Peyer's patch (tissue), 4 donors: ENCODE measurements at regions not wholly inside any gene's neighbourhood (a gene's known extent, or its start where the extent isn't known, plus 50 kb on each side); places are given as distances from the start of the nearest gene placed in this dataset.
A peak's percentile ranks its signal among the peaks of the same experiment; 100 is the strongest.

Source experiments
- DNase-seq, 3 donors: peaks; one replicate each; pipeline ENCODE4 v3.0.0-alpha.2; 2017 to 2019
- H3K27ac ChIP-seq, 4 donors: fragments of 200-600 bp; sonication (generic); one replicate each; pipeline ENCODE4 v1.5.1; 2016 to 2019
- H3K27me3 ChIP-seq, 2 donors: fragments of 200-600 bp; sonication (generic); one replicate each; pipeline ENCODE4 v1.5.1; 2019
- H3K36me3 ChIP-seq, 3 donors: fragments of 200-600 bp; sonication (generic); one replicate each; pipeline ENCODE4 v1.5.1; 2016 to 2019
- H3K4me1 ChIP-seq, 4 donors: fragments of 200-600 bp; sonication (generic); one replicate each; pipeline ENCODE4 v1.5.1; 2016 to 2019
- H3K4me3 ChIP-seq, 4 donors: fragments of 200-600 bp; sonication (generic); 1 replicate in 3 of 4; 2 replicates in 1 of 4; pipeline ENCODE4 v1.5.1; 2016 to 2019; ENCODE audit warnings: mild to moderate bottlenecking in 1 of 4
- H3K9me3 ChIP-seq, 4 donors: fragments of 200-600 bp; sonication (generic); one replicate each; pipeline ENCODE4 v1.5.1; 2016 to 2019; ENCODE audit warnings: mild to moderate bottlenecking in 1 of 4
- CTCF ChIP-seq, 6 experiments: fragments of 450-650 bp in 4 of 6; fragments of 200-600 bp in 2 of 6; sonication (generic) in 1 of 6; IDR thresholded peaks; one replicate each; pipeline ENCODE4 v1.5.1; 2017 to 2019; ENCODE audit warnings: antibody characterized with exemption in 6 of 6, mild to moderate bottlenecking in 3 of 6, moderate library complexity in 1 of 6
- POLR2A ChIP-seq, 2 donors: fragments of 450-650 bp; IDR thresholded peaks; one replicate each; pipeline ENCODE4 v1.5.1; 2017; ENCODE audit warnings: antibody characterized with exemption in 2 of 2, mild to moderate bottlenecking in 2 of 2, moderate library complexity in 2 of 2

GRCh38 chr10:126839094-126839761, 66.0 kb upstream of the DOCK1 start:
- Histone ChIP-seq H3K9me3 (no peaks in the 10 kb centered on the region), H3K4me3 (no peak overlapping the region), H3K36me3 (no peaks in the 10 kb centered on the region), H3K4me1 (peaks cover 0 to 12% (median 2%) of the 10 kb centered on the region in 4 donors), H3K27ac (peak overlapping the region in 2 of 4 donors; percentile 82 to 89), H3K27me3 (no peaks in the 10 kb centered on the region)
- peak in 2 of 3 donors; percentile 70 to 71 for DNase-seq
- TF ChIP-seq CTCF (IDR thresholded peaks at IDR 0.05): no peak
- TF ChIP-seq POLR2A (IDR thresholded peaks at IDR 0.05): no peak

- peaks cover 0 to 12% (median 2%) of the 10 kb centered on the region in 4 donors for H3K4me1 ChIP-seq
- H3K27ac ChIP-seq: peak overlapping the region in 2 of 4 donors; percentile 82 to 89
- no peak overlapping the region for H3K4me3 ChIP-seq
- H3K36me3 ChIP-seq: no peaks in the 10 kb centered on the region
- no peak for TF ChIP-seq POLR2A (IDR thresholded peaks at IDR 0.05)
- TF ChIP-seq CTCF (IDR thresholded peaks at IDR 0.05): no peak
- no peaks in the 10 kb centered on the region for H3K27me3 ChIP-seq
- H3K9me3 ChIP-seq: no peaks in the 10 kb centered on the region
- DNase-seq: peak in 1 of 3 donors; percentile 74
Observed at GRCh38 chr10:126840576-126841135, 64.6 kb upstream of the DOCK1 start.

- no peak for TF ChIP-seq POLR2A (IDR thresholded peaks at IDR 0.05)
- TF ChIP-seq CTCF (IDR thresholded peaks at IDR 0.05): no peak
- peaks cover 0 to 12% (median 2%) of the 10 kb centered on the region in 4 donors for H3K4me1 ChIP-seq
- no peak overlapping the region for H3K4me3 ChIP-seq
- peak overlapping the region in 2 of 4 donors; percentile 82 to 89 for H3K27ac ChIP-seq
- no peaks in the 10 kb centered on the region for H3K27me3 ChIP-seq
- H3K9me3 ChIP-seq: no peaks in the 10 kb centered on the region
- DNase-seq: peak in 1 of 3 donors; percentile 71
- no peaks in the 10 kb centered on the region for H3K36me3 ChIP-seq
Observed at GRCh38 chr10:126841341-126841895, 63.8 kb upstream of the DOCK1 start.

- Histone ChIP-seq H3K4me3 (no peak overlapping the region), H3K27ac (peak overlapping the region in 1 of 4 donors; percentile 89)
- DNase-seq: no peak
Observed at GRCh38 chr10:126842356-126842755, 62.9 kb upstream of the DOCK1 start.

GRCh38 chr10:126842836-126843235, 62.4 kb upstream of the DOCK1 start:
- Histone ChIP-seq H3K36me3 (no peaks in the 10 kb centered on the region), H3K4me3 (no peak overlapping the region), H3K9me3 (no peaks in the 10 kb centered on the region), H3K27me3 (no peaks in the 10 kb centered on the region), H3K27ac (peak overlapping the region in 2 of 4 donors; percentile 67 to 89), H3K4me1 (peaks cover 0 to 12% (median 2%) of the 10 kb centered on the region in 4 donors)
- no peak for TF ChIP-seq POLR2A (IDR thresholded peaks at IDR 0.05)
- no peak for TF ChIP-seq CTCF (IDR thresholded peaks at IDR 0.05)
- DNase-seq: no peak

More at GRCh38 chr10:126842356-126842755, 62.9 kb upstream of the DOCK1 start:
- H3K9me3 ChIP-seq: no peaks in the 10 kb centered on the region
- H3K4me1 ChIP-seq: peaks cover 0 to 12% (median 2%) of the 10 kb centered on the region in 4 donors
- no peaks in the 10 kb centered on the region for H3K36me3 ChIP-seq
- no peaks in the 10 kb centered on the region for H3K27me3 ChIP-seq
- TF ChIP-seq POLR2A (IDR thresholded peaks at IDR 0.05) (no peak), CTCF (IDR thresholded peaks at IDR 0.05) (no peak)
